T-helper 1 cell treated with Interleukin-12 subunit alpha and Interleukin-12 subunit beta and Interleukin-4 antibody, amounts not matched to agents 30 μg/mL and 1 μg/mL, for 36 hours (primary cell): ENCODE measurements at regions not wholly inside any gene's neighbourhood (a gene's known extent, or its start where the extent isn't known, plus 50 kb on each side); places are given as distances from the start of the nearest gene placed in this dataset.

Experiments
- H3K27ac Mint-ChIP-seq: one replicate; pipeline ENCODE4 v1.8.0; 2021; ENCODE audit warnings: mild to moderate bottlenecking, mixed read lengths
- H3K27me3 Mint-ChIP-seq: one replicate; pipeline ENCODE4 v1.8.0; 2021; ENCODE audit warnings: low read depth, mixed read lengths
- H3K36me3 Mint-ChIP-seq: one replicate; pipeline ENCODE4 v1.8.0; 2021; ENCODE audit warnings: low read depth, mixed read lengths
- H3K4me1 Mint-ChIP-seq: one replicate; pipeline ENCODE4 v1.8.0; 2021; ENCODE audit warnings: low read depth, mixed read lengths
- H3K4me3 Mint-ChIP-seq: one replicate; pipeline ENCODE4 v1.8.0; 2021; ENCODE audit warnings: mild to moderate bottlenecking, moderate library complexity, mixed read lengths
- H3K9me3 Mint-ChIP-seq: one replicate; pipeline ENCODE4 v1.8.0; 2021; ENCODE audit warnings: mixed read lengths

DNA sequence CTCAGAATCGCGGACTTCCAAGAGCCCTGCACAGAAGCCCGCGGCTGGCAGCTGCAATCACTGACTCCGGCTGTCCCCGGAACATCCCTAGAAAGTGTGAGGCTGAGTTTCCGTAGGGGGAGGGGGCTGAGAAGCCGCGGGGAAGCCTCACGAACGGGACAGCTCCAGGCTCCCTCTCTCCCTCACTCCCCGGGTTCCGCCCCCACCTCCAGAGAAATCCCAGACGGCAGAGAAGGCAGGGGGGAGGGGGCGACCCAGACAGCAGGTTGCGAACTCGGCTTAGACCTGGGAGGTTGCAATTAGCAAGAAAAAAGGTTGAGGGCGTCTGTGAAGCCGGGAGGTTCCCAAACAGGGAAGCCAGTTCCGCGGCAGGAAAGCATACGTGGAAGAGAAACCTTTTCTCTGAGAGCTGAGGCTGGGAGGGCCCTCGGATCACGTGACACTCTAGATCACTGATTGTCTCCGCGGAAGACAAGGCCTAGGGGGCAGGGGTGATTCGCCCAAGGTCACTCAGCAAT, 73.8 kb upstream of the CPLX2 start:
- no peak overlapping the region for H3K27ac Mint-ChIP-seq
- no peak overlapping the region for H3K4me3 Mint-ChIP-seq
- H3K27me3 Mint-ChIP-seq: peaks cover 50% of the 10 kb centered on the region

GRCh38 chr5:175798626-175799025, 72.8 kb upstream of the CPLX2 start:
- H3K4me1 Mint-ChIP-seq: no peaks in the 10 kb centered on the region
- H3K9me3 Mint-ChIP-seq: no peaks in the 10 kb centered on the region
- H3K27me3 Mint-ChIP-seq: peaks cover 57% of the 10 kb centered on the region
- no peak overlapping the region for H3K4me3 Mint-ChIP-seq
- H3K27ac Mint-ChIP-seq: no peak overlapping the region
- no peaks in the 10 kb centered on the region for H3K36me3 Mint-ChIP-seq

More for the DNA sequence above, 73.8 kb upstream of the CPLX2 start:
- H3K4me1 Mint-ChIP-seq: no peaks in the 10 kb centered on the region
- H3K9me3 Mint-ChIP-seq: no peaks in the 10 kb centered on the region
- no peaks in the 10 kb centered on the region for H3K36me3 Mint-ChIP-seq

DNA sequence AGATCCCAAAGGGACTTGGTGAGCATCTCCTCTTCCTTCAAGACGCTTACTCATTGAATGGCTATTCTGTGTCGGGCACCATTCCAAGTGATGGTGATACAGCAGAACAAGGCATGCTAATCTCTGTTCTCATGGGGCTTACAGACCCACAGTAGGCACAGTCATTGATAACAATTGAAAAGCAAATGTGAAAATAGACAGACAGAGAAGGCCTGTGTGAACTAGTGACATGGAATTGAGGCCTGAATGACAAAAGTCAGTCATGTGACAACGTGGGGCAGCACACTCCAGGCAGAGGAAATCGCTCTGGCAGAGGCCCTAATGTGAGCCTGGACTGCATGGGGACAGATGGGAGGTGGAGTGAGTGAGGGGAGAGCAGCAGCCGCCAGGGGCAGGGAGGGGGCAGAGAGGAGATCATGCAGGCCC, 70.7 kb upstream of the CPLX2 start:
- Mint-ChIP-seq H3K4me3 (no peak overlapping the region), H3K4me1 (no peaks in the 10 kb centered on the region), H3K27ac (no peak overlapping the region), H3K27me3 (peaks cover 39% of the 10 kb centered on the region), H3K36me3 (no peaks in the 10 kb centered on the region), H3K9me3 (no peaks in the 10 kb centered on the region)

- Mint-ChIP-seq H3K9me3 (no peaks in the 10 kb centered on the region), H3K4me1 (no peaks in the 10 kb centered on the region), H3K4me3 (no peak overlapping the region), H3K27me3 (peaks cover 32% of the 10 kb centered on the region), H3K36me3 (no peaks in the 10 kb centered on the region), H3K27ac (no peak overlapping the region)
These were observed 69.0 kb upstream of the CPLX2 start for GRCh38 chr5:175802361-175802760.

GRCh38 chr5:175803254-175803653, 68.1 kb upstream of the CPLX2 start:
- no peaks in the 10 kb centered on the region for H3K36me3 Mint-ChIP-seq
- no peaks in the 10 kb centered on the region for H3K9me3 Mint-ChIP-seq
- H3K4me1 Mint-ChIP-seq: no peaks in the 10 kb centered on the region
- peaks cover 25% of the 10 kb centered on the region for H3K27me3 Mint-ChIP-seq
- H3K27ac Mint-ChIP-seq: no peak overlapping the region
- no peak overlapping the region for H3K4me3 Mint-ChIP-seq

GRCh38 chr5:175803736-175804454, 67.5 kb upstream of the CPLX2 start:
- Mint-ChIP-seq H3K27me3 (peaks cover 20% of the 10 kb centered on the region), H3K9me3 (no peaks in the 10 kb centered on the region), H3K36me3 (no peaks in the 10 kb centered on the region), H3K4me1 (no peaks in the 10 kb centered on the region), H3K4me3 (no peak overlapping the region), H3K27ac (no peak overlapping the region)

GRCh38 chr5:175805256-175806011, 65.9 kb upstream of the CPLX2 start:
- no peaks in the 10 kb centered on the region for H3K9me3 Mint-ChIP-seq

DNA sequence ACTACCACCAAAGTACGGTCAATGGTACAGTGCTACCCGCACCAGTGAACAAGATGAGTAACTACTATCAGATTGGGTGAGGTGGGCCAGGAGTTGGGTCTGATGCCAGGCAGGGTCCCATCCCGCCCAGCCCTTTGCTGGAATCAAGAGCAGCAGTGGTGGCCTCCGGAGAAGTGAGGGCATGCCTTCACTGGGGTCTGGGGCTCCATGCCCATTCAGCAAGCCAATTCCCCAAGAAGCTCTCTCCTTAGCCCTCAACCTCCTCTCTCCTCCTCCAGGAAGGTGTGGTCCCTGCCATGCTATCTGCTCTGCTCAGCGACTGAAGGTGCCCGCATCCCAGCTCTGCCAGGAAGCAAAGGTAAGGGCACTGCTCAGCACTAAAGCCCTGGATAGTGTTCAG, 62.7 kb upstream of the CPLX2 start:
- Mint-ChIP-seq H3K9me3 (no peaks in the 10 kb centered on the region), H3K4me1 (no peaks in the 10 kb centered on the region), H3K27me3 (peaks cover 4% of the 10 kb centered on the region), H3K36me3 (no peaks in the 10 kb centered on the region), H3K27ac (no peak overlapping the region), H3K4me3 (no peak overlapping the region)

More at GRCh38 chr5:175805256-175806011, 65.9 kb upstream of the CPLX2 start:
- Mint-ChIP-seq H3K4me3 (no peak overlapping the region), H3K36me3 (no peaks in the 10 kb centered on the region), H3K27me3 (peaks cover 13% of the 10 kb centered on the region), H3K4me1 (no peaks in the 10 kb centered on the region), H3K27ac (no peak overlapping the region)

GRCh38 chr5:175809531-175810121, 61.8 kb upstream of the CPLX2 start:
- Mint-ChIP-seq H3K27ac (no peak overlapping the region), H3K27me3 (peaks cover 4% of the 10 kb centered on the region), H3K9me3 (no peaks in the 10 kb centered on the region), H3K4me1 (no peaks in the 10 kb centered on the region), H3K4me3 (no peak overlapping the region), H3K36me3 (no peaks in the 10 kb centered on the region)

GRCh38 chr5:175810457-175810856, 60.9 kb upstream of the CPLX2 start:
- Mint-ChIP-seq H3K36me3 (no peaks in the 10 kb centered on the region), H3K4me3 (no peak overlapping the region), H3K27ac (no peak overlapping the region), H3K9me3 (no peaks in the 10 kb centered on the region), H3K4me1 (no peaks in the 10 kb centered on the region), H3K27me3 (peaks cover 4% of the 10 kb centered on the region)

- no peaks in the 10 kb centered on the region for H3K9me3 Mint-ChIP-seq
- H3K4me3 Mint-ChIP-seq: no peak overlapping the region
- H3K27me3 Mint-ChIP-seq: peaks cover 7% of the 10 kb centered on the region
- H3K4me1 Mint-ChIP-seq: no peaks in the 10 kb centered on the region
- no peak overlapping the region for H3K27ac Mint-ChIP-seq
- no peaks in the 10 kb centered on the region for H3K36me3 Mint-ChIP-seq
These were observed 59.8 kb upstream of the CPLX2 start for GRCh38 chr5:175811589-175811988.

DNA sequence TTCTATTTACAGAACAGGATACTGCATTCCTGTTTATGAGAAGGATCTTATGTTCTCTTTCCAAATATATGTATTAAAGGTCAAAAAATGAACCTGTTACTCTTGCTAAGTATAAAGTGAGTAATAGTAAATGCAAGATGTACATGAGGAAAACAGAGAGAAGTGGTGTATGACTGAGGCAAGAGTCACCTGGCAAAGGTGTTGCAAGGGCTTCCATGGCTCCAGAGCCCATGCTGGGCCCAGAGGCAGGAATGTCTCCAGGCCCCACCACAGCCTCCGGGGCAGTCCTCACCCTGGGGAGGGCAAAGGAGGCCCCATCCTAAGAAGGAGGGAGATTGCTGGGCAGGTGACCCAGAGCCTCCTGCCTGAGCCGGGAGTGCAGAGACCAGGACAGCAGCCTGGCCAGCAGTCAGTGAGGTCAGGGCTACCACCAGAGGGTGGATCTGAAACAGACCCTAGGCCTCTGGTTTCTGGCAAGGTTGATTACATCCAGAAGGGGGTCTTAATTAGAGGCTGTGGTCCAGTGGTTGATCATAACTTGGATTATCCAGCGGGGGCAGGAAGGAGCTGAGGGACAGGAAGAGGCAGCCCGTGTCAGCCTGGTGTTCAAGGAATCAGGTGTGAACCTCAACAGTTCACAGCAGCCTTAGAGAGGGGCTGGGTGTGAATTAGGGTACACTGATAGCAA, 57.3 kb upstream of the CPLX2 start:
- H3K36me3 Mint-ChIP-seq: no peaks in the 10 kb centered on the region
- H3K9me3 Mint-ChIP-seq: no peaks in the 10 kb centered on the region
- H3K4me3 Mint-ChIP-seq: no peak overlapping the region
- no peak overlapping the region for H3K27ac Mint-ChIP-seq
- H3K4me1 Mint-ChIP-seq: no peaks in the 10 kb centered on the region
- H3K27me3 Mint-ChIP-seq: peaks cover 3% of the 10 kb centered on the region

DNA sequence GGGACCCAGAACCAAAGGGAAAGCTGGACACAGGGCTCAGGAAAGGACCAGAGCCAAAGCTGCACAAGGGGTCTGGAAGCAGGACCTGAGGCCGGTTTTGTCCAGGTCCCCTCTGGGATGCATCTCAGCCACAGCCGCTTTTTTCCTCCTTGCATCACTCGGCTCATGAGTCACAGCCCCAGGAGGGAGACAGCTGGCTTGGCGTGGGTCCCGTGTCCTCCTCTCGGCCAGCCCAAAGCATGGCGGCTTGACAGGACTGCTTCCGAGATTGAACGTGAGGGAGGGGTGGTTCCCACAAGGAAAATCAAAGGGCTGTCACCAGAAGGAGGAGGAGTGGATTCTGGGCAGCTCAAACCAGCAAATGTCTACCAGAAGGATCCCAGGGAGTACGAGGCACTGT, 56.7 kb upstream of the CPLX2 start:
- H3K9me3 Mint-ChIP-seq: no peaks in the 10 kb centered on the region
- no peaks in the 10 kb centered on the region for H3K36me3 Mint-ChIP-seq
- H3K4me1 Mint-ChIP-seq: no peaks in the 10 kb centered on the region
- no peak overlapping the region for H3K27ac Mint-ChIP-seq
- no peak overlapping the region for H3K4me3 Mint-ChIP-seq
- peaks cover 3% of the 10 kb centered on the region for H3K27me3 Mint-ChIP-seq

- H3K36me3 Mint-ChIP-seq: no peaks in the 10 kb centered on the region
- H3K4me3 Mint-ChIP-seq: no peak overlapping the region
- no peaks in the 10 kb centered on the region for H3K4me1 Mint-ChIP-seq
- H3K27me3 Mint-ChIP-seq: peaks cover 3% of the 10 kb centered on the region
- no peaks in the 10 kb centered on the region for H3K9me3 Mint-ChIP-seq
- no peak overlapping the region for H3K27ac Mint-ChIP-seq
These were observed 56.1 kb upstream of the CPLX2 start for GRCh38 chr5:175815126-175815913.
